BLaER1 (cell line): ENCODE measurements at regions not wholly inside any gene's neighbourhood (a gene's known extent, or its start where the extent isn't known, plus 50 kb on each side); places are given as distances from the start of the nearest gene placed in this dataset.

Source experiments
- H3K27ac ChIP-seq: shearing (Covaris generic); formaldehyde crosslinking; 2 replicates; pipeline ENCODE4 v1.8.1; 2022
- H3K27me3 ChIP-seq: shearing (Covaris generic); formaldehyde crosslinking; 2 replicates; pipeline ENCODE4 v1.8.1; 2022
- H3K36me3 ChIP-seq: shearing (Covaris generic); formaldehyde crosslinking; 2 replicates; pipeline ENCODE4 v1.8.1; 2022
- H3K4me1 ChIP-seq: shearing (Covaris generic); formaldehyde crosslinking; 2 replicates; pipeline ENCODE4 v1.8.1; 2022
- H3K4me2 ChIP-seq: shearing (Covaris generic); formaldehyde crosslinking; 2 replicates; pipeline ENCODE4 v1.8.1; 2022
- H3K4me3 ChIP-seq: shearing (Covaris generic); formaldehyde crosslinking; 2 replicates; pipeline ENCODE4 v1.8.1; 2022
- H3K9ac ChIP-seq: shearing (Covaris generic); formaldehyde crosslinking; 2 replicates; pipeline ENCODE4 v1.8.1; 2022
- H3K9me3 ChIP-seq: shearing (Covaris generic); formaldehyde crosslinking; 2 replicates; pipeline ENCODE4 v1.8.1; 2022
- H4K20me1 ChIP-seq: shearing (Covaris generic); formaldehyde crosslinking; 2 replicates; pipeline ENCODE4 v1.8.1; 2022
- Cebpa-rat ChIP-seq: shearing (Covaris generic); IDR thresholded peaks from 2 replicates; pipeline ENCODE4 v1.8.1; 2022

DNA sequence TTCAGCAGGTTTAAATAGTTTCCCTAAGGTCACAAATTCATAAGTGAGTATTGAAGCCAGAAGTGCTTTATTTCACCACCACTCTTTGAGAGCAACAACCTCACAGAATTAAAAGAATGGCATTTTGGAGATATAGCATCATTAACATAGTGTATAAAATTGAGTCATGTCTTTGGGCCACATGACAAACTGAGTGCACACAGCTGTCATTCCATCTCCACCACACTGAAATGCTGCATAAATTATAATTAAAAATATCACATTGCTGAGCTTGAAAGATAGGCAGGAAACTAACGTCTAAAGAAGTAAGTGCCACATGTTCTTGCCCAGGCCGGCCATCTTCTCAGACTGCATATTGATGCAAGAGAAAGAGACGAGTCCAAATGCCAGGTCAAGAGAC is 897.9 kb upstream of the CNTNAP5 start:
- no peak overlapping the region for H3K27ac ChIP-seq
- no peak overlapping the region for H3K4me3 ChIP-seq
- no peak for TF ChIP-seq Cebpa-rat
- H3K4me2 ChIP-seq = no peak overlapping the region
- H3K9me3 ChIP-seq = no peaks in the 10 kb centered on the region
- no peaks in the 10 kb centered on the region for H4K20me1 ChIP-seq
- no peaks in the 10 kb centered on the region for H3K27me3 ChIP-seq
- H3K36me3 ChIP-seq = no peaks in the 10 kb centered on the region
- no peak overlapping the region for H3K9ac ChIP-seq
- no peaks in the 10 kb centered on the region for H3K4me1 ChIP-seq

DNA sequence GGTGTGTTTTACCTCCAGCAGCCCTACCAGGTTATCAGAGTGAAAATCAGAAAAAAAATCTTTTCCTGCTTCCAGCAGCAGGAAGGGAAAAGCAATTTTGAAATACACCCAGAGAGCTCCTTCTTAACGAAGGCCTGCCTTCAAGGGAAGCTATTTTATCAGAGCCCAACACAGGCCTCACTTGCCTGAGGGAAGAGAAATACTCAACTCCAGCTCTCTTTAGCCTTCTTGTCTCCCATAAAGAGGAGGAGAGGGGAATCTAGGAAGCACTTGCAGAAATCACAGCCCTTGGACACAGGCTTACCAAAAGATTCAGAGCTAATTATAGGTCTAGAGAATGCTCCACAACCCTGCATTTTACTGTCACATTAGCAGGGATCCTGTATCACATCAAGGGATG is 896.1 kb upstream of the CNTNAP5 start:
- no peaks in the 10 kb centered on the region for H3K36me3 ChIP-seq
- H3K9ac ChIP-seq = no peak overlapping the region
- no peak overlapping the region for H3K4me2 ChIP-seq
- no peak for TF ChIP-seq Cebpa-rat
- no peak overlapping the region for H3K27ac ChIP-seq
- H3K4me1 ChIP-seq = no peaks in the 10 kb centered on the region
- H4K20me1 ChIP-seq = no peaks in the 10 kb centered on the region
- H3K4me3 ChIP-seq = no peak overlapping the region
- no peaks in the 10 kb centered on the region for H3K27me3 ChIP-seq
- no peaks in the 10 kb centered on the region for H3K9me3 ChIP-seq

DNA sequence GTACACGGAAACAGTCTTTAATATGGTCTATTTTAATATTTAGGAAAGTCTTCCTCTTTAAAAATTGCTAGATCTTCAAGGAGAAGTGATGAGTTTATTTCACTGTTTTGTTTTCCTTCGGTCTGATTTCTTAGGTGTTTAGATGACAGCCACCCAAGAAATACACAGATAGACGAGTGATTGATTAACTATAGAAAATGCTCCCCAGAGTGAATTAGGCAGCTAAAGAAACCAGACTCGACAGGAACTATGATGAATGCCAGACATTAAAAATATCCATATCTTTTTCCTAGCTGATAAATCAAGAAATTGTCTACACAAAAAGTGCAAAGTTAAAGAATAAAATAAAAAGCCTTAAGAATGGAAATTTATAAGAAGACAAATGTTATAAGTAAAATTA is 888.7 kb upstream of the CNTNAP5 start:
- no peaks in the 10 kb centered on the region for H3K9me3 ChIP-seq
- H4K20me1 ChIP-seq = no peaks in the 10 kb centered on the region
- H3K36me3 ChIP-seq = no peaks in the 10 kb centered on the region
- no peaks in the 10 kb centered on the region for H3K4me1 ChIP-seq
- H3K27me3 ChIP-seq = no peaks in the 10 kb centered on the region
- H3K9ac ChIP-seq = no peak overlapping the region
- no peak overlapping the region for H3K4me2 ChIP-seq
- no peak overlapping the region for H3K4me3 ChIP-seq
- no peak for TF ChIP-seq Cebpa-rat
- H3K27ac ChIP-seq = no peak overlapping the region

DNA sequence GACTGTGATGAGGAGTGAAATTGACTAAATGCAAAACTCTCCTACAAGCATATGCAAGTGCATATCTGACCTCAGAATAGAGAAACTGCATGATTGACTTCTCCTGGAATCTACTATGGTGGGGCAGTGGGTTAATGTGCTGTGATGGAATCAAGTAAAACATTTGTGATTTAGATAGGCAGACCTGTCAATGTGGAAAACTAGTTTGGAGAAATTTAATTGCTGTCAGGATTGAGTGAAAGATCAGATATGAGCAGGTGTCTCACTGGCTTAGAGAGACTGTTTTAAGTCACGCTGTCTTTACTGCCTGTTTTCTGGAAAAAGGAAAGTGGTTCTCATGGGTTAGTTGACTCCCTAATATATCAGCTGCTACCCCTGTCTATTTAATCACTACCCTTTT is 881.0 kb upstream of the CNTNAP5 start:
- Histone ChIP-seq H3K4me2 (no peak overlapping the region), H3K4me3 (no peak overlapping the region), H3K9ac (no peak overlapping the region), H3K27ac (no peak overlapping the region), H3K9me3 (no peaks in the 10 kb centered on the region), H3K4me1 (no peaks in the 10 kb centered on the region), H4K20me1 (no peaks in the 10 kb centered on the region), H3K27me3 (no peaks in the 10 kb centered on the region), H3K36me3 (no peaks in the 10 kb centered on the region)
- no peak for TF ChIP-seq Cebpa-rat

DNA sequence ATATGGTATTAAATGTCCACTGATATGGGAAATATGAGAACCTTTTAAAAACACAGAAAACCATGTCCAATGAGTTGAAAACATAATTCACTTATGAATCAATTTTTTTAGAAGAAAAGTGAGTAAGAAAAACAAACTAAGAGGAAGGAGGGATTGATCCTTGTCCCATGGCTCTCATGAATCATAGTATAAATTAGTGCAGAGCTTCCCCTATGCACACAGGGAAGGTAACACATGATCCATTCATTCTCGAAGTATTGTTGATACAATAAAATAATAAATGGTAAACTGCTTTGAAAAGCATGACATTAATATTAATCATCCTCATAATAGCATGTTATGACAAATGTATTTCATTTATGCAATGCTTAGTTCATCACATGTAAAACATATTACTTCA is 872.0 kb upstream of the CNTNAP5 start:
- H3K4me1 ChIP-seq = no peaks in the 10 kb centered on the region
- no peak overlapping the region for H3K9ac ChIP-seq
- H3K9me3 ChIP-seq = no peaks in the 10 kb centered on the region
- H3K36me3 ChIP-seq = no peaks in the 10 kb centered on the region
- no peak overlapping the region for H3K27ac ChIP-seq
- no peak overlapping the region for H3K4me3 ChIP-seq
- no peak for TF ChIP-seq Cebpa-rat
- no peaks in the 10 kb centered on the region for H4K20me1 ChIP-seq
- H3K4me2 ChIP-seq = no peak overlapping the region
- no peaks in the 10 kb centered on the region for H3K27me3 ChIP-seq

DNA sequence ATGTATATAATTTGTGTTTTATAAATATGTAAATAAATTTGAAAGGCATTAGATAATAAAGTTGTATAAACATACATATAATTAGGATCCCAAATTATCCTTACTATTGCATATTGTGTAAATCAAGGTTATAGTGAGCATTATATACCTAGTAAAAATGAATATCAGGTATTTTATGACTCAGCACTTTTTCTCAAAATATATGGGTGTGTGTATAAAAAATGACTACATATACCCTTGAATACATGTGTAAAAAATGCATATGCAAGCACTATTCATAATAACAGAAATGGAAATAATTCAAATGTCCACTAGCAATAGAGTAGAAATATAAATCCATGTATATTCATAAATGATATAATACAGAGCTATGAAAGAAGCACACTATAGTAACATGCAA is 870.9 kb upstream of the CNTNAP5 start:
- Histone ChIP-seq H3K4me2 (no peak overlapping the region), H3K36me3 (no peaks in the 10 kb centered on the region), H3K9ac (no peak overlapping the region), H3K4me3 (no peak overlapping the region), H3K27ac (no peak overlapping the region), H4K20me1 (no peaks in the 10 kb centered on the region), H3K9me3 (no peaks in the 10 kb centered on the region), H3K27me3 (no peaks in the 10 kb centered on the region), H3K4me1 (no peaks in the 10 kb centered on the region)
- no peak for TF ChIP-seq Cebpa-rat

DNA sequence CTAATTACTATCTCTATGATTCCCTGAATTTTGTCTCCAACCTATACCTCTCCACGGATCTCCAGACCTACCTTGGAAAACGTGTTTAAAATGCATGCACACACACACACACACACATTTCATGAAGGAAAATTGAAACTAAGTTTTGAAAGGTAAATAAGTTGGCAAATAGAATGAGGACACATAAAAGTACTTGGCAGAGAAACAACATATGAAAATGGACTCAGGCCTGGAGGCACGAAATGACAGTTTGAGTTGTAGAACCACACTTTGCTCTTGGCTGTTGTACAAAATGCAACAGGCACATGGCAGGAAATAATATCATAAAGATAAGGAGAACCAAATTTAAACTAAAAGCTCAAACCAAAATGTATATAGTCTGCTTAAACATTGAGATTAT is 868.1 kb upstream of the CNTNAP5 start:
- Histone ChIP-seq H4K20me1 (no peaks in the 10 kb centered on the region), H3K4me1 (no peaks in the 10 kb centered on the region), H3K27ac (no peak overlapping the region), H3K9me3 (no peaks in the 10 kb centered on the region), H3K4me2 (no peak overlapping the region), H3K9ac (no peak overlapping the region), H3K27me3 (no peaks in the 10 kb centered on the region), H3K4me3 (no peak overlapping the region), H3K36me3 (no peaks in the 10 kb centered on the region)
- no peak for TF ChIP-seq Cebpa-rat

DNA sequence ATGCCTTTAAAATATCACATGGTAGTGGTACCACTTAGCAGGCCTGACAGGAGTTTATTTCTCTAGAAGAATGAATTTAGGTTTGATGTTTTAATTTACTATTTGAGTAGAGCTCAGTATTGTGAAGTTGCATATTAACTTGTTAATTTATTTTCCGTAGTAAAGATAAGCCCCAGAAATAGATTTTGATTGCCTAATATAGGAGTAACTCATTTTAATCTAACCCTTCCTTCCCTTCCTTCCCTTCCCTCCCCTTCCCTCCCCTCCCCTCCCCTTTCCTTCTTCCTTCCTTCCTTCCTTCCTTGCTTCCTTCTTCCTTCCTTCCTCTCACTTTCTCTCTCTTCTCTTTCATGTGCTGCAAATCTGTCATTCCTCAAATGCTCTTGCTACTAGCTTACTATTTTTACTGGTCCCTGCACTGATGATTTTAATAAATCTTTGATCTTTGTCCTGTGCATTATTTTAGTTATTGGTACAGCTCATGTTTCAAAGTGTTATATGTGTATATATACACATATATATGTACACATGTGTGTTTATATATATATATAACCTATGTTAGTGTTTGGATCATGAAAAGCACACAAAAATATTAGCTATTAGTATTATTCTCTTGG is 862.6 kb upstream of the CNTNAP5 start:
- H3K9me3 ChIP-seq = no peaks in the 10 kb centered on the region
- no peaks in the 10 kb centered on the region for H4K20me1 ChIP-seq
- no peak for TF ChIP-seq Cebpa-rat
- no peaks in the 10 kb centered on the region for H3K4me1 ChIP-seq
- H3K27me3 ChIP-seq = no peaks in the 10 kb centered on the region
- no peaks in the 10 kb centered on the region for H3K36me3 ChIP-seq
- no peak overlapping the region for H3K4me2 ChIP-seq
- no peak overlapping the region for H3K27ac ChIP-seq
- no peak overlapping the region for H3K9ac ChIP-seq
- no peak overlapping the region for H3K4me3 ChIP-seq

DNA sequence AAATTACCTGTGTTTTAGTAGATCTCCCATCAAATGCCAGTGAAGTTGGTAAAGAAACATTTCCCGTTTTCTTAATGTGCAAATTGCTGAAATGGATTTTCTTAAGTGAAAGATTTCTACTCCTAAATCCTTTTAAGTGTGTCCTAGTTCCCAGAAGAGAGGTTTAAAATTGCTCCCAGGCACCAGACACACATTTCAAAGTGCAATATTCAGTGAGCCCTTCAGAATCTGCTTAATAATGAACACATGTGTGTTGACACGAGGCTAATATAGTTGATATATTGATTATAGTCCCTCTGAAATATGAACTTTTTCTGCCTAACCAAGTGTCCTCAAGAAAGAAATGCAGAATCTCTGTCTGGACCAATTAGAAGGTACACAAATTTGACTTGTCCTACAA is 861.7 kb upstream of the CNTNAP5 start:
- no peaks in the 10 kb centered on the region for H3K27me3 ChIP-seq
- H3K4me1 ChIP-seq = no peaks in the 10 kb centered on the region
- no peak for TF ChIP-seq Cebpa-rat
- H3K4me2 ChIP-seq = no peak overlapping the region
- H3K9ac ChIP-seq = no peak overlapping the region
- no peak overlapping the region for H3K27ac ChIP-seq
- no peaks in the 10 kb centered on the region for H4K20me1 ChIP-seq
- no peak overlapping the region for H3K4me3 ChIP-seq
- no peaks in the 10 kb centered on the region for H3K36me3 ChIP-seq
- H3K9me3 ChIP-seq = no peaks in the 10 kb centered on the region

DNA sequence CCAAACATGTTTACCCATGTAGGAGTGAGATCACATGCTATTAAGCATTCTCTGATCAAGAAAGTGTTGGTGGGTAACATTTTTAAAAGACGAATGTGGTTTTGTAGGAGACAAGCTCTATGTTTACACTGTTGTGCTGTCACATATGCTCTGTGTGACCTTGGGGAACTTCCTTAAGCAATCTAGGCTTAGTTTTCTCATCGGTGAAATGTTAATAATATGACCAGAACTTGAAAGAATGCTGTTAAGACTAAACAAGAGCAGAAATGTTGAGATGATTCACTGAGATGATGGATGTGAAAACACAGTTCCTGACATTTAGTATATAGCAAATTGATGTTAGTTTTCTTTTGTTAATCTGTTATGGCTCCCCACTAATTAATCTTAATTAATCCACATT is 860.9 kb upstream of the CNTNAP5 start:
- no peaks in the 10 kb centered on the region for H3K36me3 ChIP-seq
- H3K4me3 ChIP-seq = no peak overlapping the region
- no peak overlapping the region for H3K4me2 ChIP-seq
- no peak for TF ChIP-seq Cebpa-rat
- H3K4me1 ChIP-seq = no peaks in the 10 kb centered on the region
- no peaks in the 10 kb centered on the region for H3K9me3 ChIP-seq
- no peak overlapping the region for H3K9ac ChIP-seq
- no peak overlapping the region for H3K27ac ChIP-seq
- no peaks in the 10 kb centered on the region for H4K20me1 ChIP-seq
- H3K27me3 ChIP-seq = no peaks in the 10 kb centered on the region

DNA sequence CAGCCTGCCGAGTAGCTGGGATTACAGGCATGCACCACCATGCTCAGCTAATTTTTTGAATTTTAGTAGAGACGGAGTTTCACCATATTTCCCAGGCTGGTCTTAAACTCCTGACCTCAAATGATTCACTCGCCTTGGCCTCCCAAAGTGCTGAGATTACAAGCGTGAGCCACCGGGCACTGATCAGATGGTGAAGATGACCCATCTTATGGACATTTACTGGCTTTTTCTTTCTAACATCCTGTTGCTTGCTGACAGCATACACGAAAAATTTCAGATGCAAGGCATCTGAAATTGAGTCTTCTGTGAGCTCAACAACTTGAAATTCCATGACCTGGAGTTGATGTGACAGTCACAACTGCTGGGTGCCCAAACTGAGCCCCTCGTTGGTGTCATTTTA is 859.5 kb upstream of the CNTNAP5 start:
- Histone ChIP-seq H3K9ac (no peak overlapping the region), H4K20me1 (no peaks in the 10 kb centered on the region), H3K36me3 (no peaks in the 10 kb centered on the region), H3K4me2 (no peak overlapping the region), H3K4me3 (no peak overlapping the region), H3K27ac (no peak overlapping the region), H3K4me1 (no peaks in the 10 kb centered on the region), H3K27me3 (no peaks in the 10 kb centered on the region), H3K9me3 (no peaks in the 10 kb centered on the region)
- TF ChIP-seq Cebpa-rat = no peak
